Mesenchymal stem cell (in vitro differentiated cells and primary cell): ENCODE measurements at regions not wholly inside any gene's neighbourhood (a gene's known extent, or its start where the extent isn't known, plus 50 kb on each side); places are given as distances from the start of the nearest gene placed in this dataset.
"Not testable (repeated sequence)": the region's sequence is repeated elsewhere in the genome, so short reads cannot be mapped to it uniquely, and the experiment has no call there.

Experiments used
- DNase-seq: peaks from one replicate; pipeline ENCODE4 v3.0.0-alpha.2; 2013
- H2AFZ ChIP-seq: one replicate; pipeline ENCODE4 v1.6.1; 2013; ENCODE audit warnings: low read depth, mild to moderate bottlenecking, control low read depth, inconsistent platforms, low read length, moderate library complexity
- H2AK5ac ChIP-seq: 2 replicates; pipeline ENCODE4 v1.6.1; 2013; ENCODE audit warnings: low read length, moderate library complexity, mild to moderate bottlenecking, inconsistent platforms; ENCODE audit not compliant: severe bottlenecking
- H2BK120ac ChIP-seq: one replicate; pipeline ENCODE4 v1.6.1; 2013; ENCODE audit warnings: low read depth, mild to moderate bottlenecking, inconsistent platforms, low read length, moderate library complexity
- H2BK12ac ChIP-seq, 2 experiments: one replicate each; pipeline ENCODE4 v1.6.1; 2013; ENCODE audit warnings: inconsistent platforms in 2 of 2, low read length in 2 of 2, mild to moderate bottlenecking in 2 of 2, moderate library complexity in 2 of 2, control low read depth in 1 of 2
- H2BK15ac ChIP-seq: one replicate; pipeline ENCODE4 v1.6.1; 2013; ENCODE audit warnings: mild to moderate bottlenecking, low read depth, inconsistent platforms; ENCODE audit not compliant: poor library complexity, severe bottlenecking
- H2BK5ac ChIP-seq: 2 replicates; pipeline ENCODE4 v1.6.1; 2013; ENCODE audit warnings: low read depth, mild to moderate bottlenecking, low read length, control low read depth, inconsistent platforms; ENCODE audit not compliant: poor library complexity, severe bottlenecking
- H3K14ac ChIP-seq, 2 experiments: one replicate each; pipeline ENCODE4 v1.6.1; 2013; ENCODE audit warnings: inconsistent platforms in 2 of 2, low read length in 2 of 2, control low read depth in 1 of 2, mild to moderate bottlenecking in 1 of 2, moderate library complexity in 1 of 2
- H3K18ac ChIP-seq, 2 experiments: one replicate each; pipeline ENCODE4 v1.6.1; 2013; ENCODE audit warnings: inconsistent platforms in 2 of 2, low read length in 2 of 2, control low read depth in 1 of 2, low read depth in 1 of 2, mild to moderate bottlenecking in 1 of 2
- H3K23ac ChIP-seq, 2 experiments: one replicate each; pipeline ENCODE4 v1.6.1; 2013; ENCODE audit warnings: inconsistent platforms in 2 of 2, low read length in 2 of 2, mild to moderate bottlenecking in 2 of 2, moderate library complexity in 2 of 2, control low read depth in 1 of 2
- H3K27ac ChIP-seq: 2 replicates; pipeline ENCODE4 v1.5.1; 2013; ENCODE audit warnings: mild to moderate bottlenecking, moderate library complexity, low read length, control low read depth, inconsistent platforms; ENCODE audit not compliant: poor library complexity, severe bottlenecking
- H3K27me3 ChIP-seq, 2 experiments: 2 replicates each; pipeline versions ENCODE4 v1.6.1 to v1.7.0; 2013; ENCODE audit warnings: low read length in 2 of 2, mild to moderate bottlenecking in 2 of 2, moderate library complexity in 2 of 2, control low read depth in 1 of 2, inconsistent platforms in 1 of 2; ENCODE audit not compliant: control insufficient read depth in 1 of 2, insufficient read depth in 1 of 2
- H3K36me3 ChIP-seq, 2 experiments: 2 replicates each; pipeline versions ENCODE4 v1.6.1 to v1.7.0; 2013; ENCODE audit warnings: low read length in 2 of 2, control low read depth in 1 of 2, inconsistent platforms in 1 of 2, low read depth in 1 of 2, mild to moderate bottlenecking in 1 of 2; ENCODE audit not compliant: insufficient read depth in 2 of 2, control insufficient read depth in 1 of 2
- H3K4ac ChIP-seq, 2 experiments: one replicate each; pipeline ENCODE4 v1.6.1; 2013; ENCODE audit warnings: inconsistent platforms in 2 of 2, low read length in 2 of 2, mild to moderate bottlenecking in 2 of 2, moderate library complexity in 2 of 2, control low read depth in 1 of 2, low read depth in 1 of 2
- H3K4me1 ChIP-seq: 2 replicates; pipeline ENCODE4 v1.6.1; 2013; ENCODE audit warnings: low read depth, low read length, control low read depth; ENCODE audit not compliant: control insufficient read depth, insufficient read depth
- H3K4me2 ChIP-seq: 2 replicates; pipeline ENCODE4 v1.6.1; 2013; ENCODE audit warnings: low read length, mild to moderate bottlenecking, inconsistent platforms; ENCODE audit not compliant: poor library complexity, severe bottlenecking
- H3K4me3 ChIP-seq, 2 experiments: 2 replicates each; pipeline versions ENCODE4 v1.5.1 to v1.7.0; 2013; ENCODE audit warnings: low read length in 2 of 2, mild to moderate bottlenecking in 2 of 2, control low read depth in 1 of 2, low read depth in 1 of 2; ENCODE audit not compliant: insufficient read depth in 1 of 2
- H3K79me1 ChIP-seq: replicated peaks from 2 replicates; pipeline ENCODE4 v1.6.1; 2013; ENCODE audit warnings: mild to moderate bottlenecking, control low read depth, low read length, inconsistent platforms; ENCODE audit not compliant: poor library complexity, severe bottlenecking
- H3K9ac ChIP-seq: 2 replicates; pipeline ENCODE4 v1.7.0; 2013; ENCODE audit warnings: mild to moderate bottlenecking, low read length, moderate library complexity
- H3K9me3 ChIP-seq: 2 replicates; pipeline ENCODE4 v1.7.0; 2013; ENCODE audit warnings: mild to moderate bottlenecking, low read length; ENCODE audit not compliant: control insufficient read depth
- H4K8ac ChIP-seq: one replicate; pipeline ENCODE4 v1.6.1; 2013; ENCODE audit warnings: inconsistent platforms, mild to moderate bottlenecking, low read length, moderate library complexity
- H4K91ac ChIP-seq: one replicate; pipeline ENCODE4 v1.6.1; 2013; ENCODE audit warnings: mild to moderate bottlenecking, low read length, inconsistent platforms
- WGBS: methylation state at CpG from one replicate; pipeline ENCODE4 v1.1.7; 2013; ENCODE audit warnings: mixed read lengths; 5-methylcytosine and 5-hydroxymethylcytosine counted together

DNA sequence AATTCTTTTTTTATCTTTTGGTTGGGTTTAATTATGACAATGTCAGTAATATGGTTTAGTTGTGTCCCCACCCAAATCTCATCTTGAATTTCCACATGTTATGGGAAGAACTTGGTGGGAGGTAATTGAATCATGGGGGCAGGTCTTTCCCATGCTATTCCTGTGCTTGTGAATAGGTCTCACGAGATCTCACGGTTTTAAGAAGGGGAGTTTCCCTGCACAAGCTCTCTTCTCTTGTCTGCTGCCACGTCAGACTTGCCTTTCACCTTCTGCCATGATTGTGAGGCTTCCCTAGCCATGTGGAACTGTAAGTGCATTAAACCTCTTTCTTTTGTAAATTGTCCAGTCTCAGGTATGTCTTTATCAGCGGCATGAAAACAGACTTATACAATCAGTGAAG, 61.7 kb upstream of the IFNE start:
- not testable (repeated sequence) for H3K9ac ChIP-seq, H3K23ac ChIP-seq, H3K14ac ChIP-seq, H3K27me3 ChIP-seq, H3K27ac ChIP-seq, H2AK5ac ChIP-seq, H3K4me2 ChIP-seq, H2BK5ac ChIP-seq, H3K18ac ChIP-seq, H2BK120ac ChIP-seq, H4K91ac ChIP-seq, H3K4me1 ChIP-seq, H3K4me3 ChIP-seq, H2BK15ac ChIP-seq, H2BK12ac ChIP-seq, DNase-seq, H3K4ac ChIP-seq, H3K79me1 ChIP-seq, H2AFZ ChIP-seq, H4K8ac ChIP-seq, H3K9me3 ChIP-seq
- whole genome bisulfite sequencing, result 90% methylated on average over 4 of the region's 4 CpGs
- peaks cover 0 to 12% of the 10 kb centered on the region in 2 experiments for H3K36me3 ChIP-seq

DNA sequence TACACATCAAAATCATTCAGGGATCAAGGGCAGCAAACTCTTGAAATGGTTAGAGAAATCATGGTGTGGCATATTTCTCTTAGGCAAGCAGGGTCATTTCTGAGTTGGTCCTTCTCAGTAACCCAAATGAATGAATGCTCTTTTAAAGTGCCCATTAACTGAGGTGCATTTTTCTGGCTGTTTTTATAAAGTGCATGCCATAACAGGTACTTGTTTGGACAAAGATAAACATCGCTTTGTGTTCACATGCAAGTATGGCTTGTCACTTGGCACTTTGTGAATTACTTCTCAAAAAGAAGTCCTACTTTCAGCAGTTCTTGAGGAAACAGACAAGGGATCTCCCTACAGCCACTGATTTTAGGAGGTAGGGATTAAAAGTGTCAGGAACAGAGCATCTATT, 64.8 kb upstream of the IFNE start:
- Histone ChIP-seq H2BK5ac (no peak overlapping the region), H3K4me3 (no peak overlapping the region), H4K91ac (no peak overlapping the region), H3K4me2 (no peak overlapping the region), H3K9me3 (no peaks in the 10 kb centered on the region), H2BK120ac (no peak overlapping the region), H3K27ac (no peak overlapping the region), H2BK12ac (no peak overlapping the region), H3K18ac (no peak overlapping the region), H3K14ac (no peak overlapping the region), H2BK15ac (no peak overlapping the region), H3K36me3 (peaks cover 0 to 12% of the 10 kb centered on the region in 2 experiments), H3K4me1 (no peaks in the 10 kb centered on the region), H2AK5ac (no peak overlapping the region), H3K79me1 (peaks cover 1% of the 10 kb centered on the region), H3K4ac (no peak overlapping the region), H2AFZ (no peak overlapping the region), H4K8ac (no peak overlapping the region), H3K23ac (no peak overlapping the region), H3K27me3 (no peaks in the 10 kb centered on the region), H3K9ac (no peak overlapping the region)
- WGBS, result 89% methylated on average over 1 of the region's 1 CpG
- no peak for DNase-seq

DNA sequence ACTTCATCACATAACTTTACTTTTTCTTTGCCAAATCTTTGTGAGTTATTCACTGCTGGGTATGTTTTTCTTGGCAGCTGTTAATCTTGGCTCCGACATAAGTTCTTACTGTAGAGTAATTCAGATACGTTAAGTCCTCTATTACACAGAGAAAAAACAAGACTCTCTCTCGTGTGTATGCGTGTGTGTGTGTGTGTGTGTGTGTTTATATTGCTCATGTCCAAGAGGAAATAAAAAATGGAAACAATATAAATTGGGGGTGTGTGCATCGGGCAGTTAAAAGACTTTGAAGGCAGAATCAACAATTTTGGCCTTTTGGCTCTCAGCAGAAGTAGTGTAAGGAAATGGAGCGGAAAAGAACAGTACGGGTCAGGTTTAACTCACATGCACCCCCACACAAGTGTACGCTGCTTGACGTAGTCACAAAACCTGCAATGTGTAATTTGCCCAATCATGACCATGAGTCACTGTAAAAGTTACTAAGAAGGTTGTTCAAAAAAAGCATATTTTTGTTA, 67.2 kb upstream of the IFNE start:
- Histone ChIP-seq H3K36me3 (peaks cover 0 to 9% of the 10 kb centered on the region in 2 experiments), H4K8ac (no peak overlapping the region), H3K79me1 (peaks cover under 1% of the 10 kb centered on the region), H2BK15ac (no peak overlapping the region), H3K18ac (no peak overlapping the region), H2BK12ac (no peak overlapping the region), H3K23ac (no peak overlapping the region), H3K27me3 (no peaks in the 10 kb centered on the region), H3K27ac (peak overlapping the region; percentile 93), H3K4me3 (peak overlapping the region in 1 of 2 experiments; percentile 64), H3K4ac (no peak overlapping the region), H3K4me1 (peaks cover 3% of the 10 kb centered on the region), H2BK120ac (no peak overlapping the region), H3K9ac (peak overlapping the region; percentile 89), H3K4me2 (peak overlapping the region; percentile 32), H4K91ac (no peak overlapping the region), H3K9me3 (no peaks in the 10 kb centered on the region), H2BK5ac (no peak overlapping the region), H3K14ac (no peak overlapping the region), H2AK5ac (no peak overlapping the region), H2AFZ (no peak overlapping the region)
- DNase-seq, result no peak
- WGBS, result 73% methylated on average over 6 of the region's 9 CpGs

DNA sequence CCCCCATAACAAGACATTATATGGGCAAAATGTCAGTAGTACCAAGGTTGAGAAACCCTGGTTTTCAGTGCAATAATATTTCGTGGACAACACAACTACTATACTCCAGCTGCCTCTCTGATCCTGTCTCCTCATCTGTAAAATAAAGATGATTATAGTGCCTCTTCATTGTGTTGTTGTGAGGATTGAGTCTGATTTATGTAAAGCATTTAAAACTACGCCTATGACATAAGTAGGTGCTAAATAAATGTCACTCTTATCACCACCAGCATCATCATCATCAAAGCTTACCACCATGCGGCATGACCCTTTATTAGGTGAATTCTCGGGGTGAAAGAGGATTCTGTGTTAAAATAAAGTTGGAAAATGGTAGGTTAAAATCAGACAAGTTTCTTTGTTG, 67.8 kb upstream of the IFNE start:
- DNase-seq, result no peak
- WGBS, result 86% methylated on average over 1 of the region's 4 CpGs
- Histone ChIP-seq H2BK5ac (no peak overlapping the region), H3K4me3 (peak overlapping the region in 1 of 2 experiments; percentile 64), H3K23ac (no peak overlapping the region), H2BK12ac (no peak overlapping the region), H4K91ac (no peak overlapping the region), H3K79me1 (no peaks in the 10 kb centered on the region), H2AK5ac (no peak overlapping the region), H2BK15ac (no peak overlapping the region), H3K14ac (no peak overlapping the region), H3K18ac (no peak overlapping the region), H3K27ac (peak overlapping the region; percentile 93), H3K27me3 (no peaks in the 10 kb centered on the region), H3K4me2 (peak overlapping the region; percentile 32), H3K9me3 (no peaks in the 10 kb centered on the region), H2BK120ac (no peak overlapping the region), H2AFZ (no peak overlapping the region), H3K36me3 (peaks cover 0 to 3% of the 10 kb centered on the region in 2 experiments), H3K4me1 (peaks cover 3% of the 10 kb centered on the region), H3K4ac (no peak overlapping the region), H3K9ac (peak overlapping the region; percentile 89), H4K8ac (no peak overlapping the region)
